Neuronal stem cell (in vitro differentiated cells): ENCODE measurements at regions not wholly inside any gene's neighbourhood (a gene's known extent, or its start where the extent isn't known, plus 50 kb on each side); places are given as distances from the start of the nearest gene placed in this dataset.

Experiments used
- DNase-seq: peaks from one replicate; pipeline ENCODE4 v3.0.0-alpha.2; 2013; ENCODE audit warnings: low spot score
- H2AFZ ChIP-seq: one replicate; pipeline ENCODE4 v1.6.1; 2013; ENCODE audit warnings: mild to moderate bottlenecking, low read length, inconsistent platforms
- H2AK5ac ChIP-seq: 2 replicates; pipeline ENCODE4 v1.6.1; 2013; ENCODE audit warnings: low read depth, mild to moderate bottlenecking, inconsistent platforms, low read length, moderate library complexity, mixed read lengths
- H2BK120ac ChIP-seq: 2 replicates; pipeline ENCODE4 v1.6.1; 2013; ENCODE audit warnings: low read depth, mild to moderate bottlenecking, inconsistent platforms, low read length, moderate library complexity, mixed read lengths
- H2BK12ac ChIP-seq: one replicate; pipeline ENCODE4 v1.6.1; 2013; ENCODE audit warnings: low read length, inconsistent platforms
- H2BK15ac ChIP-seq: 2 replicates; pipeline ENCODE4 v1.6.1; 2013; ENCODE audit warnings: mild to moderate bottlenecking, low read length, inconsistent platforms, mixed read lengths
- H2BK5ac ChIP-seq: one replicate; pipeline ENCODE4 v1.6.1; 2013; ENCODE audit warnings: inconsistent platforms, mild to moderate bottlenecking, low read length, moderate library complexity
- H3K14ac ChIP-seq: one replicate; pipeline ENCODE4 v1.6.1; 2013; ENCODE audit warnings: low read length, inconsistent platforms
- H3K18ac ChIP-seq: 2 replicates; pipeline ENCODE4 v1.6.1; 2013; ENCODE audit warnings: low read length, inconsistent platforms
- H3K23ac ChIP-seq: 2 replicates; pipeline ENCODE4 v1.6.1; 2013; ENCODE audit warnings: low read depth, mild to moderate bottlenecking, mixed read lengths, low read length, inconsistent platforms; ENCODE audit not compliant: poor library complexity
- H3K27ac ChIP-seq: replicated peaks from 3 replicates; pipeline ENCODE4 v1.5.1; 2013; ENCODE audit warnings: low read length, inconsistent platforms
- H3K27me3 ChIP-seq, 3 experiments: 2 replicates each; pipeline ENCODE4 v1.6.1; 2013; ENCODE audit warnings: low read length in 3 of 3, mild to moderate bottlenecking in 2 of 3, inconsistent platforms in 1 of 3, low read depth in 1 of 3, mixed read lengths in 1 of 3, moderate library complexity in 1 of 3; ENCODE audit not compliant: control insufficient read depth in 3 of 3, insufficient read depth in 3 of 3
- H3K36me3 ChIP-seq, 2 donors: replicated peaks in 1 of 2; 2 replicates each; pipeline ENCODE4 v1.6.1; 2013; ENCODE audit warnings: low read length in 2 of 2; ENCODE audit not compliant: control insufficient read depth in 2 of 2, insufficient read depth in 2 of 2
- H3K4ac ChIP-seq: 2 replicates; pipeline ENCODE4 v1.6.1; 2013; ENCODE audit warnings: inconsistent platforms, mild to moderate bottlenecking, low read length, moderate library complexity
- H3K4me1 ChIP-seq, 2 donors: 1 replicate in 1 of 2; 2 replicates in 1 of 2; pipeline ENCODE4 v1.6.1; 2013; ENCODE audit warnings: low read length in 2 of 2, low read depth in 1 of 2; ENCODE audit not compliant: control insufficient read depth in 2 of 2, insufficient read depth in 1 of 2
- H3K4me2 ChIP-seq: one replicate; pipeline ENCODE4 v1.6.1; 2013; ENCODE audit warnings: mild to moderate bottlenecking, low read length, inconsistent platforms; ENCODE audit not compliant: insufficient read depth, poor library complexity, severe bottlenecking
- H3K4me3 ChIP-seq, 2 donors: 2 replicates each; pipeline ENCODE4 v1.5.1; 2013; ENCODE audit warnings: low read length in 2 of 2, mild to moderate bottlenecking in 2 of 2, inconsistent platforms in 1 of 2, moderate library complexity in 1 of 2
- H3K79me1 ChIP-seq: one replicate; pipeline ENCODE4 v1.6.1; 2013; ENCODE audit warnings: low read depth, mild to moderate bottlenecking, inconsistent platforms, low read length, moderate library complexity
- H3K9ac ChIP-seq: one replicate; pipeline ENCODE4 v1.6.1; 2013; ENCODE audit warnings: mild to moderate bottlenecking, low read depth, low read length, inconsistent platforms; ENCODE audit not compliant: poor library complexity
- H3K9me3 ChIP-seq, 2 donors: replicated peaks in 1 of 2; 2 replicates each; pipeline versions ENCODE3 to v1.6.1; 2013; ENCODE audit warnings: low read length in 2 of 2, mild to moderate bottlenecking in 2 of 2, inconsistent platforms in 1 of 2, low read depth in 1 of 2, mixed read lengths in 1 of 2, moderate library complexity in 1 of 2; ENCODE audit not compliant: control insufficient read depth in 2 of 2, insufficient read depth in 1 of 2
- H4K8ac ChIP-seq: one replicate; pipeline ENCODE4 v1.6.1; 2013; ENCODE audit warnings: low read depth, mild to moderate bottlenecking, inconsistent platforms, low read length, moderate library complexity
- H4K91ac ChIP-seq: one replicate; pipeline ENCODE4 v1.6.1; 2013; ENCODE audit warnings: low read length, low read depth, mild to moderate bottlenecking, inconsistent platforms; ENCODE audit not compliant: poor library complexity
- WGBS, 2 donors: extraction: QIAGEN DNeasy Blood & Tissue Kit; methylation state at CpG; one replicate each; pipeline ENCODE4 v1.1.7; 2013; ENCODE audit warnings: missing lambda C conversion rate in 2 of 2, mixed read lengths in 1 of 2; ENCODE audit not compliant: insufficient read length in 2 of 2, insufficient replicate concordance in 1 of 2; ENCODE audit errors: extremely low coverage in 2 of 2; 5-methylcytosine and 5-hydroxymethylcytosine counted together

- Histone ChIP-seq H4K91ac (no peak overlapping the region), H3K79me1 (no peaks in the 10 kb centered on the region), H3K14ac (no peak overlapping the region), H2AFZ (no peak overlapping the region), H2AK5ac (no peak overlapping the region), H3K9me3 (no peaks in the 10 kb centered on the region), H3K18ac (no peak overlapping the region), H2BK120ac (no peak overlapping the region), H2BK15ac (no peak overlapping the region), H3K4me2 (no peak overlapping the region), H3K4me3 (no peak overlapping the region), H2BK12ac (no peak overlapping the region), H4K8ac (no peak overlapping the region), H3K27ac (no peak overlapping the region), H3K4ac (no peak overlapping the region), H3K9ac (no peak overlapping the region), H2BK5ac (no peak overlapping the region), H3K4me1 (no peaks in the 10 kb centered on the region), H3K23ac (no peak overlapping the region), H3K27me3 (no peaks in the 10 kb centered on the region), H3K36me3 (no peaks in the 10 kb centered on the region)
- no peak for DNase-seq
- no CpG with 5 or more reads among the region's 4 CpGs for WGBS, 2 donors
Observed at GRCh38 chr5:36792560-36793180, 83.9 kb upstream of the NIPBL start.

GRCh38 chr5:36795366-36795765, 81.2 kb upstream of the NIPBL start:
- H3K9me3 ChIP-seq = no peaks in the 10 kb centered on the region
- no peak overlapping the region for H3K4ac ChIP-seq
- no peak overlapping the region for H3K23ac ChIP-seq
- no peak overlapping the region for H3K27ac ChIP-seq
- no peak overlapping the region for H3K14ac ChIP-seq
- no peak overlapping the region for H2BK120ac ChIP-seq
- no peak overlapping the region for H3K18ac ChIP-seq
- H3K4me2 ChIP-seq = no peak overlapping the region
- no peak overlapping the region for H2BK5ac ChIP-seq
- no peak overlapping the region for H4K91ac ChIP-seq
- H3K36me3 ChIP-seq = no peaks in the 10 kb centered on the region
- DNase-seq = no peak
- no peak overlapping the region for H3K9ac ChIP-seq
- peaks cover 0 to 8% (median 0%) of the 10 kb centered on the region in 3 experiments for H3K27me3 ChIP-seq
- no peaks in the 10 kb centered on the region for H3K79me1 ChIP-seq
- H4K8ac ChIP-seq = no peak overlapping the region
- no peak overlapping the region for H2AK5ac ChIP-seq
- no peaks in the 10 kb centered on the region for H3K4me1 ChIP-seq
- H2AFZ ChIP-seq = no peak overlapping the region
- no peak overlapping the region for H2BK12ac ChIP-seq
- no peak overlapping the region for H2BK15ac ChIP-seq
- no CpG with 5 or more reads among the region's 4 CpGs for WGBS, 2 donors
- H3K4me3 ChIP-seq = no peak overlapping the region

GRCh38 chr5:36796155-36796554, 80.4 kb upstream of the NIPBL start:
- H3K4ac ChIP-seq = no peak overlapping the region
- no peak overlapping the region for H3K9ac ChIP-seq
- H4K8ac ChIP-seq = no peak overlapping the region
- H2BK120ac ChIP-seq = no peak overlapping the region
- H3K36me3 ChIP-seq = no peaks in the 10 kb centered on the region
- no peak overlapping the region for H3K27ac ChIP-seq
- no peak overlapping the region for H3K4me3 ChIP-seq
- no CpG with 5 or more reads among the region's 3 CpGs for WGBS, 2 donors
- DNase-seq = no peak
- H3K9me3 ChIP-seq = no peaks in the 10 kb centered on the region
- no peaks in the 10 kb centered on the region for H3K79me1 ChIP-seq
- peaks cover 0 to 8% (median 0%) of the 10 kb centered on the region in 3 experiments for H3K27me3 ChIP-seq
- no peak overlapping the region for H3K14ac ChIP-seq
- no peak overlapping the region for H2BK15ac ChIP-seq
- no peak overlapping the region for H3K23ac ChIP-seq
- H2AK5ac ChIP-seq = no peak overlapping the region
- no peak overlapping the region for H2BK5ac ChIP-seq
- no peak overlapping the region for H3K4me2 ChIP-seq
- H3K18ac ChIP-seq = no peak overlapping the region
- no peak overlapping the region for H2AFZ ChIP-seq
- no peak overlapping the region for H4K91ac ChIP-seq
- H3K4me1 ChIP-seq = no peaks in the 10 kb centered on the region
- H2BK12ac ChIP-seq = no peak overlapping the region

DNA sequence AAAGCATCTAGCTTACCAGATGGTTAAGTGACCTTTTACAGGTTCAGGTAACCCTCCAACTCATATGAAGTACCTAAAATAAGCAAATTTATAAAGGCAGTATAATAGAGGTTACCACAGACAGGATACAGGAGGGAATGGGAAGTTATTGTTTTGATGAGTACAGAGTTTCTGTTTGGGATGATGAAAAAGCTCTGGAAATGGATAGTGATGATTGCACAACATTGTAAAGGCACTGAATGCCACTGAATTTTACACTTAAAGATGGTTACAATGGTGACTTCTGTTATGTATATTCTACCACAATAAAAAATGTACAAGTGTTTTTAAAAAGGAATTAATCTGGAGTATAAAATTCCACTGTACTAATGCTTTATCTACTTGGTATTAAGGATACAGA, 75.0 kb upstream of the NIPBL start:
- H4K91ac ChIP-seq = no peak overlapping the region
- H2BK120ac ChIP-seq = no peak overlapping the region
- no peak overlapping the region for H3K14ac ChIP-seq
- H3K18ac ChIP-seq = no peak overlapping the region
- no peak overlapping the region for H2AFZ ChIP-seq
- no peak overlapping the region for H3K4ac ChIP-seq
- H3K9me3 ChIP-seq = no peaks in the 10 kb centered on the region
- no peak overlapping the region for H2BK12ac ChIP-seq
- no peak overlapping the region for H4K8ac ChIP-seq
- no peaks in the 10 kb centered on the region for H3K79me1 ChIP-seq
- no peaks in the 10 kb centered on the region for H3K4me1 ChIP-seq
- H2BK15ac ChIP-seq = no peak overlapping the region
- no peak overlapping the region for H3K9ac ChIP-seq
- H2BK5ac ChIP-seq = no peak overlapping the region
- no peak for DNase-seq
- H3K27me3 ChIP-seq = peaks cover 0 to 10% (median 0%) of the 10 kb centered on the region in 3 experiments
- H2AK5ac ChIP-seq = no peak overlapping the region
- no peak overlapping the region for H3K23ac ChIP-seq
- H3K36me3 ChIP-seq = no peaks in the 10 kb centered on the region
- H3K4me2 ChIP-seq = no peak overlapping the region
- H3K27ac ChIP-seq = no peak overlapping the region
- no peak overlapping the region for H3K4me3 ChIP-seq
